Vagina (tissue), 2 donors: ENCODE measurements at regions not wholly inside any gene's neighbourhood (a gene's known extent, or its start where the extent isn't known, plus 50 kb on each side); places are given as distances from the start of the nearest gene placed in this dataset.

ENCODE experiments used
- CTCF ChIP-seq, 3 experiments: fragments of 450-650 bp in 2 of 3; fragments of 200-600 bp in 1 of 3; sonication (generic) in 1 of 3; IDR thresholded peaks; one replicate each; pipeline ENCODE4 v1.5.1; 2017 to 2019; ENCODE audit warnings: antibody characterized with exemption in 3 of 3, mild to moderate bottlenecking in 2 of 3, moderate library complexity in 2 of 3
- POLR2AphosphoS5 ChIP-seq, 2 donors: sonication (generic); formaldehyde crosslinking; IDR thresholded peaks; one replicate each; pipeline ENCODE4 v1.9.0; 2017; ENCODE audit warnings: antibody characterized with exemption in 2 of 2, mild to moderate bottlenecking in 2 of 2, low read depth in 1 of 2; ENCODE audit not compliant: insufficient read depth in 1 of 2

- TF ChIP-seq CTCF (IDR thresholded peaks at IDR 0.05) = no peak
- TF ChIP-seq POLR2AphosphoS5 (IDR thresholded peaks at IDR 0.05; ENCODE audit: insufficient read depth in 1 of 2, low read depth in 1 of 2) = no peak
Measured at GRCh38 chr6:170039156-170040114, 251.4 kb downstream of the DLL1 start.
